ENCODE measurements at regions not wholly inside any gene's neighbourhood (a gene's known extent, or its start where the extent isn't known, plus 50 kb on each side); places are given as distances from the start of the nearest gene placed in this dataset.
"Not testable (repeated sequence)": the region's sequence is repeated elsewhere in the genome, so short reads cannot be mapped to it uniquely, and the experiment has no call there.

GRCh38 chr2:88930659-88931058, 239.2 kb downstream of the RPIA start:
- DNase-seq = no peak

- DNase-seq = no peak
Measured at GRCh38 chr2:88932686-88933085, 241.2 kb downstream of the RPIA start.

- no peak for DNase-seq
Measured at GRCh38 chr2:88933091-88933490, 241.6 kb downstream of the RPIA start.

- DNase-seq = no peak
Measured at GRCh38 chr2:88933980-88934379, 242.5 kb downstream of the RPIA start.

GRCh38 chr2:88941178-88941577, 249.7 kb downstream of the RPIA start:
- not testable (repeated sequence) for DNase-seq

- DNase-seq = no peak
Measured at GRCh38 chr2:88942798-88943197, 251.3 kb downstream of the RPIA start.

DNA sequence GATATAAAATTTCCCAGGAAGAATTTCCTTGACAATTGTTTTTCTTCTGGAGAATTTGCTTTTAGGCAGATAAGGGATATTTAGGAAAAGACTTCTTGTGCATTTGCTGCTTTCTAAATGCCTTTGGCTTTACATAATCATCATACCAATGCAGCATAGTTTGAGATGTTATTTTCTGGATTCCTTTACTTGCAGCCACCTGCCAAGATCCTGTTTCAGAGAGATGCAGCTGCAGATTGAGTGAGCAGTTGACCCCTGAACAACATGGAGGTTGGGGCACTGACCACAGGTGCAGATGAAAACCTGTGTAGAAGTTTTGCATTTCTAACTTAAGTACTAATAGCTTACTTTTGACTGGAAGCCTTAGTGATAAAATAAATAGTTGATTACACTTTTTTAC, 257.9 kb downstream of the RPIA start:
- DNase-seq = no peak

- no peak for DNase-seq
Measured at GRCh38 chr2:88950010-88950409, 258.5 kb downstream of the RPIA start.

DNA sequence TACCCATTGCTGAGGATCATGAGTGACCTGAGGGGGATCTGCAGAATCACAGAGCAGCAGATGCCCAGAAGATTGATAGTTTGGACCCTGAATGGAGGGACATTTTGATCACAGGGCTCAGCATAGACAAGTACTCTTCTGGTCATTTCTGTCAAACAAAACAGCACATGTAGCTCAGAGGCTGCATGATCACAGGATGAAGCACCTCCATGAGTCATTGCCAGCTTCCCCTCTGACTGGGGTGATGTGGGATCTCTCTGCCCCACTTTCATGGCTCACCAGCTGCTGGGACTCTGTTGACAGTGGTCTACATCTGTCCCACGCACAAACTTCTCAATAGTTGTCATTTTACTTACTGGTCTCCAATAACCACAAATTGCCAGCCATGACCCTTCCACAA, 264.1 kb downstream of the RPIA start:
- DNase-seq = no peak

- DNase-seq = no peak
Measured at GRCh38 chr2:88959480-88960204, 268.2 kb downstream of the RPIA start.

GRCh38 chr2:88961323-88961722, 269.9 kb downstream of the RPIA start:
- not testable (repeated sequence) for DNase-seq

DNA sequence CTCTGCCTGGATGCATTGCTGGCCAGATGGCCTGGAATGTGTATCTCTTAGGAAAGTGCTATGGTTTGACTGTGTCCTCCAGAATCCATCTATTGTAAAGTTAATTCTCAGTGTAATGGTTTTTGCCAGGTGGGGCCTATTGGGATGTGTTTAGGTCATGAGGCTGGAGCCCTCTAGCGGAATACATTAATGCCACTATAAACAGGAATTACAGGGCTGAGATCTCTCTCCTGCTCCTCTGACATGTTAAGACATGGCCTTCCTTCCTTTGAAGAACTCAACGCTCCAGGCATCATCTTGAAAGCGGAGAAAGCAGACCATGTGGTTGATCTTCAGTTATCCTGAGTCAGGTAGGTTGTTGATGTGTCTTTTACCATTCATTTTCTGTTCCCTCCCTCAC, 276.4 kb downstream of the RPIA start:
- DNase-seq = no peak

GRCh38 chr2:88978011-88978410, 286.5 kb downstream of the RPIA start:
- not testable (repeated sequence) for DNase-seq

DNA sequence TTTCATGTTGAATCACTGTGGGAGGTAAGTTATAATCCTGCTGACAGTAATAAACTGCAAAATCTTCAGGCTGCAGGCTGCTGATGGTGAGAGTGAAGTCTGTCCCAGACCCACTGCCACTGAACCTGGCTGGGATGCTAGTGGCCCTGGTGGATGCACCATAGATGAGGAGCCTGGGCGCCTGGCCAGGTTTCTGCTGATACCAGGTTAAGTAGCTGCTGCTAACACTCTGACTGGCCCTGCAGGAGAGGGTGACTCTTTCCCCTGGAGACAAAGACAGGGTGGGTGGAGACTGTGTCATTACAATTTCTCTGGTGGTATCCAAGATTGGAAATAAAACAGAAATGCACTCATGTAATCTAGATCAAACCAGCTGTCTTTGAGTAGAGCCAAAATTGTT, 287.0 kb downstream of the RPIA start:
- DNase-seq = not testable (repeated sequence)

DNA sequence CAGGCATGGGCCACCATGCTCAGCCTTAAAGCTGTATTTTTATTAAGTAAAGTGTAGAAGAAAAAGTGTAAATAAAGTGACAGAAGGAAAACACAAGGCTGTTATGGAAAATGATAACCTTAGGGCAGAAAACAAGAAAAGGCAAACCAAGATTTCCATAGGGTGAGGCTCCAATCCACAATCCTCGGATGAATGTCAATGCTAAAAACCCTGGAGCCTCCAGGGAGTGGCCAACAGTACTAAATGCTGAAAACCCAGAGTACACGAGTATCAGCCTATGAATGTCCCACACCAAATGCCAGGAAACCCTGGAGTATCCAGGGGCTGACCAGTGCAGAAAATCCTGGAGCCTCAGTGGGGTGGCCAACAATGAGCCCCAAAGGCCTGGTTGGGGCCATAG, 292.6 kb downstream of the RPIA start:
- not testable (repeated sequence) for DNase-seq

- not testable (repeated sequence) for DNase-seq
Measured at GRCh38 chr2:88986721-88987330, 295.4 kb downstream of the RPIA start.

DNA sequence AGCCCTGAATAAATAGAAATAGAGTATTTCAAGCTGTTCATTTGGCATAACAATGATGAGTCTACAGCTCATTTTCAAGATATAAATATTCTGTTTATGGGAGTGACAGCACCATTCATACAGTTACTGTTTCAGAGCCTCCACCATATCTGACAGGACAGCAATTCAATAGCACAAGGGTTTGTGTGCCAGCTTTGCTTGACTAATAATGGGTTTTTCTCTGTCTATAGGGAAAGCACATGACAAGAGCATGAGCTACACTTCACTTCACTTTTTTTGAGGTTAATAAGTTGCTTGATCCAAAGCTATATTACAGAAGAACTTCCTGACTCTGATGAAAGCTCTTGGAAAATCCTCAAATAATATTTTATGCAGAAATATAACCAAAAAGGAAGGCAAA, 297.1 kb downstream of the RPIA start:
- not testable (repeated sequence) for DNase-seq

- DNase-seq = not testable (repeated sequence)
Measured at GRCh38 chr2:88992819-88993218, 301.3 kb downstream of the RPIA start.

DNA sequence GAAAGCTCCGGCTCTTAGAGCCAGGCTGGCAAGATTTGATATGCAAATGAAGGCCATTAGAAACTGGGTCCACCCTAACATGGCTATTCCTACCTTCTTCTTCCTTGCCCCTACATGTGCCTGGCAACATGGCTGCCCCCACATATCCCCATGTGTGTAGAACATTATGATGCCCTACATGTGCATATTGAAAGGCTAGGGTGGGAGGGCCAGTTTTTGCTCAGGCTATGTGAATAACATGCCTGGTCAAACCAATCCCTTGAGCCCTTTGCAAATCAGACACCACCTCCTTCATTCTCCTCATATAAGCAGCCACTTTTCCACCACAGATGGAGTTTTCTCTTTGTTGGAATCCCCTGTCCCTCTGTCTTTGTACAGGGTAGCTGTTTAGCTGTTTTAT, 303.4 kb downstream of the RPIA start:
- not testable (repeated sequence) for DNase-seq

- not testable (repeated sequence) for DNase-seq
Measured at GRCh38 chr2:88996588-88996987, 305.1 kb downstream of the RPIA start.

DNA sequence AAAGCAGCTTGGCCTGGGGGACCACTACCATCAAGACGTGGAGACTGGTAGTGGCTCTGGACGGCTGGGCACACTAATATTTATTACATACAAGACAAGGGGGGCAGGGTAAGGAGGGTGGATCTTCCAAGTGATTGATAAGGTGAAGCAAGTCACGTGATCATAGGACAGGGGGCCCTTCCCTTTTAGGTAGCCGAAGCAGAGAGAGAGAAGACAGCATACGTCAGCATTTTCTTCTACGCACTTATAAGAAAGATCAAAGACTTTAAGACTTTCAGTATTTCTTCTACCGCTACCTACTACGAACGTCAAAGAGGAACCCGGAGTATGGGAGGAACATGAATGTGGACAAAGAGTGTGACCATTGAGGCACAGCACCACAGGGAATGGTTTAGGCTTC, 307.9 kb downstream of the RPIA start:
- no peak for DNase-seq

DNA sequence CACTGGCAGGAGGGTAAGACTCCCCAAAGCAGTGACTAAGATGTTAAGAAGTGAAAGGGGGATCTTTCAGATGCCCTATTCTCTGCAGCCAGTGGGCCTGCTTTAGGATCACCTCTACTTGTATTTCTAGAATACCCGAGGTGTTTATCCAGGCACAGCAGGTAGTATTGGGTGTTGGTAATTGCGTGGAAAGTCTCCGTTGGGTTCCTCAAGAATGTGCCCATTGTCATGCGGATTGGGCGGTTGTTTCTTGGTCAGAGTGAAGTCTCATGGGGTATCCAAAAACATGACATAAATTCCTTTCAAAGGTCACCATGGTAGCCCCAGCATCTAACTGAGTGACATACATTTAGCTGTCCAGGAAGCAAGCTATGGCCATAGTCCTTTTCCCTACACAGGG, 308.8 kb downstream of the RPIA start:
- DNase-seq = no peak

GRCh38 chr2:89004238-89004637, 312.8 kb downstream of the RPIA start:
- not testable (repeated sequence) for DNase-seq

GRCh38 chr2:89020566-89020965, 329.1 kb downstream of the RPIA start:
- DNase-seq = not testable (repeated sequence)

DNA sequence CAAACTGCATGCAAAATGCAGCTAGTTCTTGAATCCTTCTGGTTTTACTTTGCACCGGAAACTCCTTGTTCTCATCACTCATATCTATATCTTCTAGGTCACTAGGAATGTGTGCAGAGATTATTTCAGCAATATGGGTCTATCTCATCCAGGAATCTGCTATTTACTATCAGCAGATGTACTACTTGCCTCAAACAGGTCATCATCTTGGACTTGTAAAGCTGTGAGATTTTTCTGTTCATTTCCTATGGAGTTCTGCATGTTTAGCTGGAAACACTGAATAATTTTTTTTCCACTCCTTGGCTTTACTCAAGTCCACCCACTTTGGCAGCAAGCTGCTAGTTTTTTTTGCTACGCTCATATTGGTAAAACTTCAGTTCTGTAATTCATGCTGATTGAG, 334.8 kb downstream of the RPIA start:
- DNase-seq = not testable (repeated sequence)

All from NCI-H774 (cell line).